ENCODE measurements at regions not wholly inside any gene's neighbourhood (a gene's known extent, or its start where the extent isn't known, plus 50 kb on each side); places are given as distances from the start of the nearest gene placed in this dataset.

DNA sequence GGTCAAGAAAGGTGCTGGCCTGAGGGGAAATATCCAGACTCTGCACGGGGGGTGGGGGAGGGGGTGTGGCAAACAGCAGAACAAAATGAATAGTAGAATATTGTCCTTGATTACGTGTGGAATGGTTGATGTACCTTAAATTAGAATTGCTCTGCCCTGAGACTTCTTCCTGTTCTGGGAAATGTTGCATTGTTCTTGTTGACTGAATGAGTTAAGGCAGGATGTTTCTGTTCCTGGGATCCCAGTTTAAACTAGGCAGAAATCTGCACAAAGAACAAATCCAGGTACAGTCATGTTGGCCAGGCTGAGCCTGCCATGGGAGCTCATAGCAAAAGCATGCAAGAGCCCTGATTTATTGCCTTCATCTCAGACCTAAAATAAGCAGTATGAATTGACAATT lies 558.7 kb upstream of the VSTM2A start:
- TF ChIP-seq CTCF (IDR thresholded peaks at IDR 0.05; ENCODE audit: unreplicated experiment) = no peak
- intact Hi-C loops (cut with micrococcal nuclease; ENCODE audit: unreplicated experiment) = no loop called here
- CTCF ChIA-PET = no interaction called here
- H3K27me3 Mint-ChIP-seq (ENCODE audit: unreplicated experiment) = no peaks in the 10 kb centered on the region
- BruUV-seq (replicated peaks) = no TSS peak
- no peak overlapping the region for H3K27ac Mint-ChIP-seq (ENCODE audit: unreplicated experiment)
- DNase-seq = no peak
- H3K4me1 Mint-ChIP-seq (ENCODE audit: low read depth, unreplicated experiment) = no peaks in the 10 kb centered on the region
- H3K36me3 Mint-ChIP-seq (ENCODE audit: insufficient read depth, unreplicated experiment) = no peaks in the 10 kb centered on the region
- H3K9me3 Mint-ChIP-seq (ENCODE audit: low read depth, unreplicated experiment) = peaks cover 28% of the 10 kb centered on the region
- no peak overlapping the region for H3K4me3 Mint-ChIP-seq (ENCODE audit: low read depth, unreplicated experiment)

- H3K36me3 Mint-ChIP-seq (ENCODE audit: insufficient read depth, unreplicated experiment) = no peaks in the 10 kb centered on the region
- CTCF ChIA-PET = no interaction called here
- no peaks in the 10 kb centered on the region for H3K27me3 Mint-ChIP-seq (ENCODE audit: unreplicated experiment)
- intact Hi-C loops (cut with micrococcal nuclease; ENCODE audit: unreplicated experiment) = no loop called here
- TF ChIP-seq CTCF (IDR thresholded peaks at IDR 0.05; ENCODE audit: unreplicated experiment) = no peak
- H3K4me1 Mint-ChIP-seq (ENCODE audit: low read depth, unreplicated experiment) = no peaks in the 10 kb centered on the region
- no peak overlapping the region for H3K27ac Mint-ChIP-seq (ENCODE audit: unreplicated experiment)
- no peak for DNase-seq
- no TSS peak for BruUV-seq (replicated peaks)
- H3K9me3 Mint-ChIP-seq (ENCODE audit: low read depth, unreplicated experiment) = peaks cover 26% of the 10 kb centered on the region
- no peak overlapping the region for H3K4me3 Mint-ChIP-seq (ENCODE audit: low read depth, unreplicated experiment)
Observed at GRCh38 chr7:53984776-53985175, 557.4 kb upstream of the VSTM2A start.

DNA sequence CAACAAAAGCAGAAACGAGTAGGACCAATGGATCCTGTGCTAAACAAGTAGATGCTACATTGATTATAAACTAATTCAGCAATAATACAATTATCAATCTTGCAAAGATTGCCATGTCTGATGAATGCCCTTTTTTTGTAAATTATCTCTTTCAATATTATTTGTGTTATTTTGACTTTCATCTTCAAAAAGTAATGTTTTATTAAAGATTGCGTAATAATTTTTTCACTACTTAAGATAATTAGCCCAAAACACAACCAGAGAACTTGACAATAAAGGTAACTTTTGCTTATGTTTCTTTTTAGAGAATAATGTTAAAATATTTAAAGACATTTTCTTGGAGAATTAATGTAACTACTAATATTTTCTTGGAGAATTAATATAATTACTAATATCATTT lies 553.8 kb upstream of the VSTM2A start:
- no peak for DNase-seq
- no peak overlapping the region for H3K4me3 Mint-ChIP-seq (ENCODE audit: low read depth, unreplicated experiment)
- H3K4me1 Mint-ChIP-seq (ENCODE audit: low read depth, unreplicated experiment) = no peaks in the 10 kb centered on the region
- H3K9me3 Mint-ChIP-seq (ENCODE audit: low read depth, unreplicated experiment) = peaks cover 15% of the 10 kb centered on the region
- intact Hi-C loops (cut with micrococcal nuclease; ENCODE audit: unreplicated experiment) = no loop called here
- H3K36me3 Mint-ChIP-seq (ENCODE audit: insufficient read depth, unreplicated experiment) = no peaks in the 10 kb centered on the region
- no TSS peak for BruUV-seq (replicated peaks)
- CTCF ChIA-PET = no interaction called here
- TF ChIP-seq CTCF (IDR thresholded peaks at IDR 0.05; ENCODE audit: unreplicated experiment) = no peak
- no peak overlapping the region for H3K27ac Mint-ChIP-seq (ENCODE audit: unreplicated experiment)
- H3K27me3 Mint-ChIP-seq (ENCODE audit: unreplicated experiment) = no peaks in the 10 kb centered on the region

DNA sequence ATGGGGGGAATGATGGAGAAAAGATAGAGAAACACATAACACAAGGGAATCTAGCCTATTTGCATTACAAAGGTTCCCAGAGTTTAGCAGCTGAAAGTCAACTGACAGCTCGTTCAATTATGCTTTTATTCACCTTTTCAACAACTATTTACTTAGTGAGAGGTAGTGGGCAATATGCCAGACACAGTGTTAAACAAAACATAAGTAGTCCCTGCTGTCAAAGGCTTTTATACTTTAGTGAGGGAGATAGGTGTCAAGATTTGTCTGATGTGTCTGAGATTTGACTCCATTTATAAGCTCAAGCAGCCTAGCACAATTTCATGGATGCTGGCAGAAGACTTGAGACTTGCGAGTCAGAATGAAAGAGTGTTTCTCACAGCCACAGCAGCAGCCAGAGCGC lies 549.0 kb upstream of the VSTM2A start:
- BruUV-seq (replicated peaks) = no TSS peak
- intact Hi-C loops (cut with micrococcal nuclease; ENCODE audit: unreplicated experiment) = no loop called here
- Mint-ChIP-seq H3K27ac (ENCODE audit: unreplicated experiment) (no peak overlapping the region), H3K4me1 (ENCODE audit: low read depth, unreplicated experiment) (no peaks in the 10 kb centered on the region), H3K36me3 (ENCODE audit: insufficient read depth, unreplicated experiment) (no peaks in the 10 kb centered on the region), H3K4me3 (ENCODE audit: low read depth, unreplicated experiment) (no peak overlapping the region), H3K27me3 (ENCODE audit: unreplicated experiment) (no peaks in the 10 kb centered on the region), H3K9me3 (ENCODE audit: low read depth, unreplicated experiment) (peaks cover 10% of the 10 kb centered on the region)
- TF ChIP-seq CTCF (IDR thresholded peaks at IDR 0.05; ENCODE audit: unreplicated experiment) = no peak
- CTCF ChIA-PET = no interaction called here
- DNase-seq = no peak

- H3K4me3 Mint-ChIP-seq (ENCODE audit: low read depth, unreplicated experiment) = no peak overlapping the region
- H3K4me1 Mint-ChIP-seq (ENCODE audit: low read depth, unreplicated experiment) = no peaks in the 10 kb centered on the region
- no peak for TF ChIP-seq CTCF (IDR thresholded peaks at IDR 0.05; ENCODE audit: unreplicated experiment)
- H3K27ac Mint-ChIP-seq (ENCODE audit: unreplicated experiment) = no peak overlapping the region
- H3K36me3 Mint-ChIP-seq (ENCODE audit: insufficient read depth, unreplicated experiment) = no peaks in the 10 kb centered on the region
- intact Hi-C loops (cut with micrococcal nuclease; ENCODE audit: unreplicated experiment) = no loop called here
- H3K27me3 Mint-ChIP-seq (ENCODE audit: unreplicated experiment) = no peaks in the 10 kb centered on the region
- H3K9me3 Mint-ChIP-seq (ENCODE audit: low read depth, unreplicated experiment) = peaks cover 10% of the 10 kb centered on the region
- BruUV-seq (replicated peaks) = no TSS peak
- no peak for DNase-seq
- CTCF ChIA-PET = no interaction called here
Observed at GRCh38 chr7:53996876-53997275, 545.3 kb upstream of the VSTM2A start.
